Endothelial cell of umbilical vein (primary cell): ENCODE measurements at regions not wholly inside any gene's neighbourhood (a gene's known extent, or its start where the extent isn't known, plus 50 kb on each side); places are given as distances from the start of the nearest gene placed in this dataset.

Source experiments
- BruUV-seq: library from RNA; stranded (reverse); fragments of 400-500 nt; replicated peaks from 2 replicates; lab custom pipeline; 2021; lab: Mats Ljungman, UMichigan
- CTCF ChIA-PET: fragments of 300-600, 350-600 bp; sonication (Branson Sonifier 250); formaldehyde crosslinking; loops from one replicate; lab custom pipeline; 2021; ENCODE audit warnings: antibody characterized with exemption, inconsistent platforms; lab: Charles Lee
- POLR2A ChIA-PET: fragments of 300-600, 350-600 bp; sonication (Branson Sonifier 250); formaldehyde crosslinking; loops from one replicate; lab custom pipeline; 2021; ENCODE audit warnings: antibody characterized with exemption, inconsistent platforms; lab: Charles Lee
- DNase-seq: peaks from one replicate; pipeline ENCODE4 v3.0.0-alpha.2; 2011; ENCODE audit warnings: low read depth, low spot score
- FAIRE-seq: peaks from 2 replicates; lab custom pipeline; 2011; peaks lifted over from hg19 to GRCh38; lab: Jason Lieb, UNC
- H2AFZ ChIP-seq: 2 replicates; pipeline ENCODE4 v1.6.0; 2012; ENCODE audit warnings: low read depth, low read length, control low read depth, inconsistent platforms
- H3K27ac ChIP-seq: 2 replicates; pipeline ENCODE4 v1.5.1; 2011; ENCODE audit warnings: low read depth, mild to moderate bottlenecking, control low read depth, low read length, moderate library complexity; ENCODE audit not compliant: insufficient read depth
- H3K27me3 ChIP-seq, 2 experiments: 2 replicates each; pipeline versions ENCODE4 v1.6.0 to v1.6.1; 2011; ENCODE audit warnings: low read length in 2 of 2, mixed read lengths in 1 of 2; ENCODE audit not compliant: control insufficient read depth in 2 of 2, insufficient read depth in 2 of 2
- H3K36me3 ChIP-seq, 2 experiments: 2 replicates in 1 of 2; 3 replicates in 1 of 2; pipeline ENCODE4 v1.5.1; 2011; ENCODE audit warnings: low read length in 2 of 2, mild to moderate bottlenecking in 1 of 2, moderate library complexity in 1 of 2; ENCODE audit not compliant: control insufficient read depth in 2 of 2, insufficient read depth in 2 of 2; ENCODE audit errors: extremely low read depth in 1 of 2
- H3K4me1 ChIP-seq: 3 replicates; pipeline ENCODE4 v1.5.1; 2011; ENCODE audit warnings: mild to moderate bottlenecking, low read length; ENCODE audit not compliant: control insufficient read depth, insufficient read depth; ENCODE audit errors: extremely low read depth
- H3K4me2 ChIP-seq: 2 replicates; pipeline ENCODE4 v1.6.1; 2011; ENCODE audit warnings: low read length, control low read depth, mixed read lengths; ENCODE audit not compliant: insufficient read depth
- H3K4me3 ChIP-seq, 3 experiments: fragments of 200-600 bp in 1 of 3; sonication (generic), shearing (Covaris generic) in 1 of 3; replicated peaks in 1 of 3; 2 replicates each; pipeline ENCODE4 v1.5.1; 2011 to 2016; ENCODE audit warnings: control low read depth in 3 of 3, low read length in 3 of 3, mild to moderate bottlenecking in 2 of 3, inconsistent platforms in 1 of 3, low read depth in 1 of 3, moderate library complexity in 1 of 3; ENCODE audit not compliant: insufficient read depth in 1 of 3
- H3K79me2 ChIP-seq: 2 replicates; pipeline ENCODE4 v1.6.0; 2012; ENCODE audit warnings: low read length, inconsistent platforms; ENCODE audit not compliant: control insufficient read depth, insufficient read depth
- H3K9ac ChIP-seq: replicated peaks from 2 replicates; pipeline ENCODE3; 2011; ENCODE audit warnings: low read length, control low read depth; ENCODE audit not compliant: insufficient read depth; ENCODE audit errors: extremely low read depth
- H3K9me1 ChIP-seq: replicated peaks from 3 replicates; pipeline ENCODE4 v1.6.0; 2011; ENCODE audit warnings: mild to moderate bottlenecking, low read length; ENCODE audit not compliant: control insufficient read depth, insufficient read depth; ENCODE audit errors: extremely low read depth
- H3K9me3 ChIP-seq: replicated peaks from 2 replicates; pipeline ENCODE4 v1.5.1; 2012; ENCODE audit warnings: low read length, inconsistent platforms; ENCODE audit not compliant: control insufficient read depth, insufficient read depth
- H4K20me1 ChIP-seq: replicated peaks from 2 replicates; pipeline ENCODE3; 2011; ENCODE audit warnings: mild to moderate bottlenecking, low read length; ENCODE audit not compliant: control insufficient read depth, insufficient read depth; ENCODE audit errors: extremely low read depth
- CTCF ChIP-seq, 2 donors: IDR thresholded peaks; 1 replicate in 1 of 2; 2 replicates in 1 of 2; pipeline ENCODE4 v1.5.1; 2011; ENCODE audit warnings: low read length in 2 of 2, mild to moderate bottlenecking in 2 of 2, moderate library complexity in 2 of 2, control low read depth in 1 of 2, inconsistent platforms in 1 of 2, low read depth in 1 of 2; ENCODE audit not compliant: insufficient read depth in 1 of 2; ENCODE audit errors: extremely low read depth in 1 of 2
- EZH2 ChIP-seq: IDR thresholded peaks from 2 replicates; pipeline ENCODE4 v1.6.1; 2012; ENCODE audit warnings: borderline replicate concordance, low read depth, mild to moderate bottlenecking, moderate library complexity, low read length, inconsistent platforms; ENCODE audit not compliant: severe bottlenecking
- FOS ChIP-seq: IDR thresholded peaks from 2 replicates; pipeline ENCODE4 v1.6.1; 2011; ENCODE audit warnings: mild to moderate bottlenecking, low read length, moderate library complexity, borderline replicate concordance; ENCODE audit not compliant: insufficient read depth
- GATA2 ChIP-seq: IDR thresholded peaks from 2 replicates; pipeline ENCODE4 v1.7.0; 2011; ENCODE audit warnings: low read depth, mild to moderate bottlenecking, moderate library complexity, mixed read lengths, low read length; ENCODE audit not compliant: insufficient read length, insufficient read depth
- JUN ChIP-seq: IDR thresholded peaks from 2 replicates; pipeline ENCODE4 v1.6.1; 2011; ENCODE audit warnings: borderline replicate concordance, low read depth; ENCODE audit not compliant: insufficient read length, insufficient read depth
- MAX ChIP-seq: IDR thresholded peaks from 2 replicates; pipeline ENCODE4 v1.6.1; 2011; ENCODE audit not compliant: insufficient read depth, insufficient read length
- MYC ChIP-seq: IDR thresholded peaks from one replicate; pipeline ENCODE4 v1.6.1; 2011; ENCODE audit warnings: mild to moderate bottlenecking, low read depth, low read length
- POLR2A ChIP-seq: IDR thresholded peaks from 2 replicates; pipeline ENCODE4 v1.6.1; 2012; ENCODE audit warnings: low read depth, mild to moderate bottlenecking, control low read depth, low read length
- POLR2AphosphoS5 ChIP-seq: IDR thresholded peaks from 2 replicates; pipeline ENCODE4 v1.6.1; 2012; ENCODE audit warnings: low read depth, mild to moderate bottlenecking, control low read depth, low read length, moderate library complexity; ENCODE audit not compliant: insufficient read depth
- dilution Hi-C: fragments of 300-500 bp; cut with MboI; formaldehyde crosslinking; loops from one replicate; pipeline ENCODE4 v1.15.0; 2019; ENCODE audit warnings: low sequenced_read_pairs; ENCODE audit not compliant: extremely low pct_ligation_motif_present
- intact Hi-C: fragments of 100-400 bp; cut with micrococcal nuclease; formaldehyde crosslinking; loops from one replicate; pipeline ENCODE4 v1.10.0; 2022

- H3K4me2 ChIP-seq: no peak overlapping the region
- H4K20me1 ChIP-seq: no peaks in the 10 kb centered on the region
- DNase-seq (no peak), FAIRE-seq (no peak)
- H3K9me1 ChIP-seq: no peaks in the 10 kb centered on the region
- no peaks in the 10 kb centered on the region for H3K4me1 ChIP-seq
- no peak overlapping the region for H3K4me3 ChIP-seq
- BruUV-seq: no TSS peak
- no peak overlapping the region for H3K9ac ChIP-seq
- H3K27ac ChIP-seq: no peak overlapping the region
- TF ChIP-seq MYC (no peak), CTCF (IDR thresholded peaks at IDR 0.05; ENCODE audit: extremely low read depth in 1 of 2, insufficient read depth in 1 of 2, low read depth in 1 of 2, low read length in 2 of 2) (no peak), POLR2AphosphoS5 (no peak), EZH2 (no peak), FOS (no peak), MAX (no peak), JUN (no peak), POLR2A (no peak), GATA2 (no peak)
- H3K9me3 ChIP-seq: no peaks in the 10 kb centered on the region
- ChIA-PET POLR2A (no interaction called here), CTCF (no interaction called here)
- dilution Hi-C loops: no loop called here
- H3K36me3 ChIP-seq: no peaks in the 10 kb centered on the region
- no peak overlapping the region for H2AFZ ChIP-seq
- intact Hi-C loops: no loop called here
- H3K79me2 ChIP-seq: no peaks in the 10 kb centered on the region
- no peaks in the 10 kb centered on the region for H3K27me3 ChIP-seq
These were observed 438.5 kb upstream of the CITED2 start for GRCh38 chr6:139812939-139813338.
